ENCODE measurements at regions not wholly inside any gene's neighbourhood (a gene's known extent, or its start where the extent isn't known, plus 50 kb on each side); places are given as distances from the start of the nearest gene placed in this dataset.
A peak's percentile ranks its signal among the peaks of the same experiment; 100 is the strongest.

DNA sequence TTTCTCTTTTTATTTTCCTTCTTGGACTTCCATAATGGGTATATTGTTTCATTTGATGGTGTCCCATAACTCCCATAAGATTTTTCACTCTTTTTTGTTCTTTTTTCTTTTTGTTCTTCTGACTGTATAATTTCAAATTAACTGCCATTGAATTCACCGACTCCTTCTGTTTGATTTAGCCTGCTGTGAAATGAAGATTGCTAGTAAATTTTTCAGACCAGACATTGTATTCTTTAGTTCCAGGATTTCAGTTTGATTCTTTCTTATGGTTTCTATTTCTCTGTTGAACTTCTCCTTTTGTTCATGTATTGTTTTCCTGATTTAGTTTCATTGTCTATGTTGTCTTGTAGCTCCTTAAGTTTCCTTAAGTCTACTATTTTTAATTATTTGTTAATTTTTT lies 87.6 kb upstream of the SPOPL start:
- no peaks in the 10 kb centered on the region for H3K27me3 ChIP-seq (ENCODE audit: control insufficient read depth, insufficient read depth, low read length)
- no peak for DNase-seq (ENCODE audit: low read depth)
- H3K36me3 ChIP-seq (ENCODE audit: control insufficient read depth, insufficient read depth, low read length) = no peaks in the 10 kb centered on the region
- FAIRE-seq = no peak
- no peak overlapping the region for H3K4me3 ChIP-seq (ENCODE audit: low read depth, low read length)
- TF ChIP-seq, protein P1, sequence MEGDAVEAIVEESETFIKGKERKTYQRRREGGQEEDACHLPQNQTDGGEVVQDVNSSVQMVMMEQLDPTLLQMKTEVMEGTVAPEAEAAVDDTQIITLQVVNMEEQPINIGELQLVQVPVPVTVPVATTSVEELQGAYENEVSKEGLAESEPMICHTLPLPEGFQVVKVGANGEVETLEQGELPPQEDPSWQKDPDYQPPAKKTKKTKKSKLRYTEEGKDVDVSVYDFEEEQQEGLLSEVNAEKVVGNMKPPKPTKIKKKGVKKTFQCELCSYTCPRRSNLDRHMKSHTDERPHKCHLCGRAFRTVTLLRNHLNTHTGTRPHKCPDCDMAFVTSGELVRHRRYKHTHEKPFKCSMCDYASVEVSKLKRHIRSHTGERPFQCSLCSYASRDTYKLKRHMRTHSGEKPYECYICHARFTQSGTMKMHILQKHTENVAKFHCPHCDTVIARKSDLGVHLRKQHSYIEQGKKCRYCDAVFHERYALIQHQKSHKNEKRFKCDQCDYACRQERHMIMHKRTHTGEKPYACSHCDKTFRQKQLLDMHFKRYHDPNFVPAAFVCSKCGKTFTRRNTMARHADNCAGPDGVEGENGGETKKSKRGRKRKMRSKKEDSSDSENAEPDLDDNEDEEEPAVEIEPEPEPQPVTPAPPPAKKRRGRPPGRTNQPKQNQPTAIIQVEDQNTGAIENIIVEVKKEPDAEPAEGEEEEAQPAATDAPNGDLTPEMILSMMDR (IDR thresholded peaks at IDR 0.05; ENCODE audit: insufficient read depth, low read length, severe bottlenecking) = no peak

DNA sequence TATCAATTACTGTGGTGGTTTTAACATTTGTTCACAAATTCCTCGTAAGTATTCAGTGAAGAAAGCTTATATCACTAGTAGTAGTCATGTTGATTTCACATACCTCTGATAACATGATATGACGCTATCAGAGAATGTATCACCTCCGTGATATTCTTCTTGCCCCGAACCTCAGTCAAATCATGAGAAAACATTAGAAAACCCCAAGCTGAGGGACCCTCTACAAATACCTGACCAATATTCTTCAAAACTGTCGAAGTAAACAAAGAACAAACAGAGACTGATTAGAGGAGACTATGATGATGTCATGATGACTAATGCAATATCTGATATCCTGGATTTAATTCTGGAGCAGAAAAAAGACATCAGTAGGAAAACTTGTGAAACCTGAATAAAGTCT lies 85.6 kb upstream of the SPOPL start:
- FAIRE-seq (no peak), DNase-seq (ENCODE audit: low read depth) (peak; percentile 79)
- no peaks in the 10 kb centered on the region for H3K27me3 ChIP-seq (ENCODE audit: control insufficient read depth, insufficient read depth, low read length)
- H3K4me3 ChIP-seq (ENCODE audit: low read depth, low read length) = no peak overlapping the region
- no peaks in the 10 kb centered on the region for H3K36me3 ChIP-seq (ENCODE audit: control insufficient read depth, insufficient read depth, low read length)
- TF ChIP-seq, protein P1 (IDR thresholded peaks at IDR 0.05; ENCODE audit: insufficient read depth, low read length, severe bottlenecking) = no peak

- FAIRE-seq (no peak), DNase-seq (ENCODE audit: low read depth) (no peak)
- Histone ChIP-seq H3K4me3 (ENCODE audit: low read depth, low read length) (no peak overlapping the region), H3K36me3 (ENCODE audit: control insufficient read depth, insufficient read depth, low read length) (no peaks in the 10 kb centered on the region), H3K27me3 (ENCODE audit: control insufficient read depth, insufficient read depth, low read length) (no peaks in the 10 kb centered on the region)
- TF ChIP-seq, protein P1 (IDR thresholded peaks at IDR 0.05; ENCODE audit: insufficient read depth, low read length, severe bottlenecking) = no peak
Measured at GRCh38 chr2:138418453-138418852, 83.1 kb upstream of the SPOPL start.

DNA sequence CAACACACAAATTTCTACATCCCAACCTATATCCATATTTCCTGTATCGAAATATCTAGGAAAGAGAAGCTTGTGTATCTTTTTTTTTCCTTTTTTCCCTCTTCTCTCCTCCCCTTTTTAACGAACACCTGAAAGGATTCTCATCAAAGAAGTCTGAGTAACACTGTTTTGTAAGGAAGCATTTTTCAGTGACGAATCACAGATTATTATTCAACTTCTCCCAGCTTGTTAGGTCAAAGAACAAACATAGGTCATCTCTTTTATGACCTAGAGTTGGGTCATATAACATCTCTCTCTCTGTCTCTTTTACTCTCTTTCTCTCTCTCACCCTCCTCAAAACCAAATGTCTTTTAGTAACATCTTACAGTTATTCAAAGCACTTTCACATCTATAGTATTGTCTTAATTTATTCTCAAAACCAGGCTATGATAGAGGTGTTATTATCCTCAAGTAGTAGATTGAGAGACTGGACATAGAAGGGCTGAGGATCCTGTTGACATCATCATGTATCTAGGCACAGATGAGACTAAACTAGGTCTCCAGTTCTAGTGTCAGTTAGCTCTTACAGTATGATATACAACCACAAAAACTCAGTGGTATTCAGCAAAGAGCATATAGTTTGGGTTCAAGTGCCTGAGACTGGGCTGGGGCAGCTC lies 80.1 kb upstream of the SPOPL start:
- FAIRE-seq (no peak), DNase-seq (ENCODE audit: low read depth) (peak; percentile 96)
- no peaks in the 10 kb centered on the region for H3K27me3 ChIP-seq (ENCODE audit: control insufficient read depth, insufficient read depth, low read length)
- no peaks in the 10 kb centered on the region for H3K36me3 ChIP-seq (ENCODE audit: control insufficient read depth, insufficient read depth, low read length)
- TF ChIP-seq, protein P1 (IDR thresholded peaks at IDR 0.05; ENCODE audit: insufficient read depth, low read length, severe bottlenecking) = no peak
- no peak overlapping the region for H3K4me3 ChIP-seq (ENCODE audit: low read depth, low read length)

GRCh38 chr2:138421971-138422335 lies 79.6 kb upstream of the SPOPL start:
- TF ChIP-seq, protein P1 (IDR thresholded peaks at IDR 0.05; ENCODE audit: insufficient read depth, low read length, severe bottlenecking) = no peak
- H3K27me3 ChIP-seq (ENCODE audit: control insufficient read depth, insufficient read depth, low read length) = no peaks in the 10 kb centered on the region
- no peaks in the 10 kb centered on the region for H3K36me3 ChIP-seq (ENCODE audit: control insufficient read depth, insufficient read depth, low read length)
- H3K4me3 ChIP-seq (ENCODE audit: low read depth, low read length) = no peak overlapping the region
- DNase-seq (ENCODE audit: low read depth) (peak; percentile 97), FAIRE-seq (peak; percentile 94)

DNA sequence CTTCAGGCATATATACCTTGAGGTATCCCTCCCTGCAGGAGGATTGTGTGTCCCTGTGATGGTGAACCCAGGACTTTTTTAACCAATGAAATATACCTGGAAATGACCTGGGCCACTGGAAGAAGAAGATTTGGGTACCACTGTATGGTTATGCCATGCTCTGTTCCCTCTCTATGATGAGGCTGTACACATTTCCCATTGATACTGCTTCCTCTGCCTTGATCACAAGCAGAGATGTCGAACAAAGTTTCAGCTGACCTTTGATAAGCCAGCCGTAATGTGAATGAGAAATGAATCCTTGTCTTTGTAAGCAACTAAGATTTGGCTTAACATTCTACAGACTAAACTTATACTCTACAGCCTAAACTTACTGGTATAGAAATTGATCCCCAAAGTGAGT lies 78.4 kb upstream of the SPOPL start:
- Histone ChIP-seq H3K36me3 (ENCODE audit: control insufficient read depth, insufficient read depth, low read length) (no peaks in the 10 kb centered on the region), H3K4me3 (ENCODE audit: low read depth, low read length) (no peak overlapping the region), H3K27me3 (ENCODE audit: control insufficient read depth, insufficient read depth, low read length) (no peaks in the 10 kb centered on the region)
- no peak for FAIRE-seq
- TF ChIP-seq, protein P1 (IDR thresholded peaks at IDR 0.05; ENCODE audit: insufficient read depth, low read length, severe bottlenecking) = no peak
- no peak for DNase-seq (ENCODE audit: low read depth)

All from bronchial epithelial cell (primary cell).